ENCODE measurements at regions not wholly inside any gene's neighbourhood (a gene's known extent, or its start where the extent isn't known, plus 50 kb on each side); places are given as distances from the start of the nearest gene placed in this dataset.

DNA sequence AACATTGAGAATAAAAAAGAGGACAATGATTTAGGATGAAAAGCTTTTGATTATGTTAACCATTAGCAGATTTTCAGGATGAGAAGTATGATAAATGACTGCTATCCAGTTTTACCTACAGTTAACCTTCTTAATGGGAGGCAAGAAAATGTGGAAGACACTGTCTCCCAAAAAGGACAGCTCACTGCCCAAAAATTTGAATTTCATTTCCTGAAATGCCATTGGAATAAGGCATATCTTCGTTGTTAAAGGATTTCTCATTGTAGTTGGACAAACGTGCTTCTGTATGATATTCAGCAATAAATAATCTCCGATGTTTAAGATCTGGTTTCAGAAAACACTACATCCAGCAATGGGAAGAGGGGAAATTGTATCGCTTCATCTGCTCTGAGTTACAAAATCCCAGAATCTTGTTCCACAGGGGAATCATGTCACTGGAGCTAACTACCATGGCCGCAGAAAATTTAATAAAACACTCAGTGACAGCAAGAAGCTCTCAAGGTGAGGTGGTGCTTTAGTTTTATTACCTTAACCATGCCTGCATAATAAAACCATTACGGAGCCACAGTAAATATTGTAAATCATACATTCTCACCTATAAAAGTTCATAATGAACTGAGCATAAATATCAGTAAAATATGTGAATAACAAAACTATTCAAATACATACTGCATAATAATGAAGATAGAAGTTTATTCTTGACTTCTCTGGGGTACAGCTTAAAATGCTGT is 552.3 kb downstream of the PCDH7 start:
- no peaks in the 10 kb centered on the region for H3K27me3 ChIP-seq
- H3K4me3 ChIP-seq, result no peak overlapping the region
- DNase-seq (ENCODE audit: low read depth in 1 of 2, low spot score in 1 of 2), result no peak
- H3K27ac ChIP-seq, result no peak overlapping the region
- H3K36me3 ChIP-seq, result no peaks in the 10 kb centered on the region
- no peaks in the 10 kb centered on the region for H3K4me1 ChIP-seq (ENCODE audit: low read depth)
- H3K9me3 ChIP-seq (ENCODE audit: low read depth), result no peaks in the 10 kb centered on the region
- TF ChIP-seq, protein P1, sequence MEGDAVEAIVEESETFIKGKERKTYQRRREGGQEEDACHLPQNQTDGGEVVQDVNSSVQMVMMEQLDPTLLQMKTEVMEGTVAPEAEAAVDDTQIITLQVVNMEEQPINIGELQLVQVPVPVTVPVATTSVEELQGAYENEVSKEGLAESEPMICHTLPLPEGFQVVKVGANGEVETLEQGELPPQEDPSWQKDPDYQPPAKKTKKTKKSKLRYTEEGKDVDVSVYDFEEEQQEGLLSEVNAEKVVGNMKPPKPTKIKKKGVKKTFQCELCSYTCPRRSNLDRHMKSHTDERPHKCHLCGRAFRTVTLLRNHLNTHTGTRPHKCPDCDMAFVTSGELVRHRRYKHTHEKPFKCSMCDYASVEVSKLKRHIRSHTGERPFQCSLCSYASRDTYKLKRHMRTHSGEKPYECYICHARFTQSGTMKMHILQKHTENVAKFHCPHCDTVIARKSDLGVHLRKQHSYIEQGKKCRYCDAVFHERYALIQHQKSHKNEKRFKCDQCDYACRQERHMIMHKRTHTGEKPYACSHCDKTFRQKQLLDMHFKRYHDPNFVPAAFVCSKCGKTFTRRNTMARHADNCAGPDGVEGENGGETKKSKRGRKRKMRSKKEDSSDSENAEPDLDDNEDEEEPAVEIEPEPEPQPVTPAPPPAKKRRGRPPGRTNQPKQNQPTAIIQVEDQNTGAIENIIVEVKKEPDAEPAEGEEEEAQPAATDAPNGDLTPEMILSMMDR (IDR thresholded peaks at IDR 0.05; ENCODE audit: low read depth, low read length), result no peak

DNA sequence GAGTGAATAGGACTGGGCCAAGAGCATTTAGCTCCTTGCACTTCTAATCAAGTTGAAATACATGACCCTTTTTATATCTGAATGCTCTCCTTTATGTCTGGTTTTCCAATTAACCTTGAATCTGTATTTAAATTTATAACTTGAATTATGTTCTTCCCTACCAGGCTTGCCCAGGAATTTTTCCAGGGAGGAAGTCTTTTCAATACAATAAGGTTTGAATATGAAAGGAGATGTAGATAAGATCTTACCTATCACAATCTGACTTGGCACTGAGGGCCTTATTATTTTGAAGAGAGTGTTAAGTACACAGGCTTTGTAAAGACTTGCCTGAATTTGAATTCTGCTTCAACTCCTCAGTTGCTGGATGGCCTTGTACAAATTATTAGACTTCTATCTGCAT is 555.7 kb downstream of the PCDH7 start:
- no peak for DNase-seq (ENCODE audit: low read depth in 1 of 2, low spot score in 1 of 2)
- Histone ChIP-seq H3K4me3 (no peak overlapping the region), H3K36me3 (no peaks in the 10 kb centered on the region), H3K27ac (no peak overlapping the region), H3K9me3 (ENCODE audit: low read depth) (no peaks in the 10 kb centered on the region), H3K4me1 (ENCODE audit: low read depth) (no peaks in the 10 kb centered on the region), H3K27me3 (no peaks in the 10 kb centered on the region)
- TF ChIP-seq, protein P1 (IDR thresholded peaks at IDR 0.05; ENCODE audit: low read depth, low read length), result no peak

DNA sequence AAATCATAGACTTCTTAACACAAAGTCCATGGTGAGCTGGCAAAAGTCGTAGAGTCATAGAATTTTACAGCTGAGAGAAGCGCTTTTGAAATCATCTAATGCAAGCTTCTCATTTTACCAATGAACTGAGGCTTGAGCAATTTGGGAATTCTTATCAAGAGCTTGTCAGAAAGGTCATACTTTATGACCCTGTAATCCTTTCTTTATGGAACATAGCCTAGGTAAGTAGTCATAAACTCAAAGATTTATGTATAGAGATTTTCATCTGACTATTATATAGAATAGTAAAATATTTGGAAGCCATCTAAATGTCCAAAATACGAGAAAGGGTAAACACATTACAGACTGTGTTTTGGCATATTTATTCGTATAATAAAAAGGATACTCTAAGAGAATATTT is 563.5 kb downstream of the PCDH7 start:
- no peak for DNase-seq (ENCODE audit: low read depth in 1 of 2, low spot score in 1 of 2)
- no peaks in the 10 kb centered on the region for H3K4me1 ChIP-seq (ENCODE audit: low read depth)
- H3K27ac ChIP-seq, result no peak overlapping the region
- no peak overlapping the region for H3K4me3 ChIP-seq
- no peaks in the 10 kb centered on the region for H3K27me3 ChIP-seq
- no peaks in the 10 kb centered on the region for H3K9me3 ChIP-seq (ENCODE audit: low read depth)
- TF ChIP-seq, protein P1 (IDR thresholded peaks at IDR 0.05; ENCODE audit: low read depth, low read length), result no peak
- no peaks in the 10 kb centered on the region for H3K36me3 ChIP-seq

DNA sequence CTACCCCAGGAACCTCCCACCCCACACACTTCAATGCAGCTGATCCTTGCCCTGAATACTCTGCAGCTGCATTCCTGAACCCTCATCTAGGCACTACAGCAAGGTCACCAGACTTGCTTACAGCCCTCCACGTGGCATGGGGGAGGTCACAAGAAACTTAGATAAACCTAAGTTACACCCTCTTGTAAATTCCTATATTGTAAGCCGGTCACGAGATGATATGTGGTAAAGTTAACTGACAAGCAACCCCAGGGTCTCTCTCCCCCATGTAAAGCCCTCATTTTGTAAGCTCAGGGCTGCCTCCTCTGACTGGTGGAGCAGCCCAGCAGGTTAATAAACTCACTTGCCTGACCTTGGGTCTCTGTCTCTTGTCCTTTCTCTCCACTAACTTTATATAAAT is 570.7 kb downstream of the PCDH7 start:
- DNase-seq (ENCODE audit: low read depth in 1 of 2, low spot score in 1 of 2), result no peak

DNA sequence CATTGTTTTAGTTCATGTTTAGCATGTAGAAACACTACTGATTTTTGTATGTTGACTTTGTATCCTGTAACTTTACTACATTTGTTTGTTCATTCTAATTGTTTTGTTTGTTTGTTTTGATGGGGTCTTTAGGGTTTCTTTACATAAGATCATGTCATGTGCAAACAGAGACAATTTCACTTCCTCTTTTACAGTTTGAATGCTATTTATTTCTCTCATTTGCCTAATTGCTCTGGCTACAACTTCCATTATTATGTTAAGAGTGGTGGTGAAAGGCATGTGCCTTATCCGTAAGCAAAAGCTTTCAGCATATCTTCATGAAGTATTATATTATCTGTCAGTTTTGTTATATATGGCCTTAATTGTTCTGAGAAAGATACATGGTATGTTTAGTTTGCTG is 571.1 kb downstream of the PCDH7 start:
- no peak overlapping the region for H3K4me3 ChIP-seq
- H3K27me3 ChIP-seq, result no peaks in the 10 kb centered on the region
- H3K9me3 ChIP-seq (ENCODE audit: low read depth), result no peaks in the 10 kb centered on the region
- H3K4me1 ChIP-seq (ENCODE audit: low read depth), result no peaks in the 10 kb centered on the region
- no peak overlapping the region for H3K27ac ChIP-seq
- TF ChIP-seq, protein P1 (IDR thresholded peaks at IDR 0.05; ENCODE audit: low read depth, low read length), result no peak
- no peaks in the 10 kb centered on the region for H3K36me3 ChIP-seq
- DNase-seq (ENCODE audit: low read depth in 1 of 2, low spot score in 1 of 2), result no peak

More for the DNA sequence above, 570.7 kb downstream of the PCDH7 start:
- H3K4me3 ChIP-seq, result no peak overlapping the region
- H3K27me3 ChIP-seq, result no peaks in the 10 kb centered on the region
- H3K27ac ChIP-seq, result no peak overlapping the region
- H3K9me3 ChIP-seq (ENCODE audit: low read depth), result no peaks in the 10 kb centered on the region
- TF ChIP-seq, protein P1 (IDR thresholded peaks at IDR 0.05; ENCODE audit: low read depth, low read length), result no peak
- H3K36me3 ChIP-seq, result no peaks in the 10 kb centered on the region
- H3K4me1 ChIP-seq (ENCODE audit: low read depth), result no peaks in the 10 kb centered on the region
